ENCODE measurements at regions not wholly inside any gene's neighbourhood (a gene's known extent, or its start where the extent isn't known, plus 50 kb on each side); places are given as distances from the start of the nearest gene placed in this dataset.

GRCh38 chr7:156534925-156535324, 105.6 kb upstream of the RNF32 start:
- POLR2A ChIA-PET: no interaction called here
- no peaks in the 10 kb centered on the region for H3K36me3 Mint-ChIP-seq (ENCODE audit: insufficient read depth, unreplicated experiment)
- CTCF ChIA-PET: no interaction called here
- peak; percentile 33 for DNase-seq (ENCODE audit: unreplicated experiment)
- no peak overlapping the region for H3K27ac Mint-ChIP-seq (ENCODE audit: low read depth, unreplicated experiment)
- intact Hi-C loops (cut with micrococcal nuclease): no loop called here
- H3K4me1 Mint-ChIP-seq (ENCODE audit: insufficient read depth, unreplicated experiment): peaks cover 5% of the 10 kb centered on the region
- no TSS peak for BruUV-seq (replicated peaks)
- no peak overlapping the region for H3K4me3 Mint-ChIP-seq (ENCODE audit: unreplicated experiment)
- H3K9me3 Mint-ChIP-seq (ENCODE audit: unreplicated experiment): no peaks in the 10 kb centered on the region
- no peak for TF ChIP-seq CTCF (IDR thresholded peaks at IDR 0.05; ENCODE audit: unreplicated experiment)
- peaks cover 25% of the 10 kb centered on the region for H3K27me3 Mint-ChIP-seq (ENCODE audit: insufficient read depth, unreplicated experiment)

- no peak for DNase-seq (ENCODE audit: unreplicated experiment)
- POLR2A ChIA-PET: no interaction called here
- BruUV-seq (replicated peaks): no TSS peak
- no peaks in the 10 kb centered on the region for H3K36me3 Mint-ChIP-seq (ENCODE audit: insufficient read depth, unreplicated experiment)
- H3K9me3 Mint-ChIP-seq (ENCODE audit: unreplicated experiment): no peaks in the 10 kb centered on the region
- no peak for TF ChIP-seq CTCF (IDR thresholded peaks at IDR 0.05; ENCODE audit: unreplicated experiment)
- no peak overlapping the region for H3K27ac Mint-ChIP-seq (ENCODE audit: low read depth, unreplicated experiment)
- intact Hi-C loops (cut with micrococcal nuclease): no loop called here
- H3K4me3 Mint-ChIP-seq (ENCODE audit: unreplicated experiment): no peak overlapping the region
- peaks cover 15% of the 10 kb centered on the region for H3K27me3 Mint-ChIP-seq (ENCODE audit: insufficient read depth, unreplicated experiment)
- CTCF ChIA-PET: no interaction called here
- peaks cover 5% of the 10 kb centered on the region for H3K4me1 Mint-ChIP-seq (ENCODE audit: insufficient read depth, unreplicated experiment)
Measured at GRCh38 chr7:156533964-156534363, 106.6 kb upstream of the RNF32 start.

GRCh38 chr7:156533420-156533819, 107.2 kb upstream of the RNF32 start:
- H3K4me1 Mint-ChIP-seq (ENCODE audit: insufficient read depth, unreplicated experiment): peaks cover 5% of the 10 kb centered on the region
- no TSS peak for BruUV-seq (replicated peaks)

GRCh38 chr7:156532016-156532602, 108.5 kb upstream of the RNF32 start:
- Mint-ChIP-seq H3K27me3 (ENCODE audit: insufficient read depth, unreplicated experiment) (peaks cover 10% of the 10 kb centered on the region), H3K9me3 (ENCODE audit: unreplicated experiment) (no peaks in the 10 kb centered on the region), H3K36me3 (ENCODE audit: insufficient read depth, unreplicated experiment) (no peaks in the 10 kb centered on the region), H3K4me3 (ENCODE audit: unreplicated experiment) (no peak overlapping the region), H3K27ac (ENCODE audit: low read depth, unreplicated experiment) (no peak overlapping the region), H3K4me1 (ENCODE audit: insufficient read depth, unreplicated experiment) (peaks cover 5% of the 10 kb centered on the region)
- TF ChIP-seq CTCF (IDR thresholded peaks at IDR 0.05; ENCODE audit: unreplicated experiment): no peak
- BruUV-seq (replicated peaks): no TSS peak
- DNase-seq (ENCODE audit: unreplicated experiment): no peak
- intact Hi-C loops (cut with micrococcal nuclease): no loop called here
- CTCF ChIA-PET: no interaction called here
- POLR2A ChIA-PET: no interaction called here

More at GRCh38 chr7:156533420-156533819, 107.2 kb upstream of the RNF32 start:
- no peak for DNase-seq (ENCODE audit: unreplicated experiment)
- no peak overlapping the region for H3K27ac Mint-ChIP-seq (ENCODE audit: low read depth, unreplicated experiment)
- H3K36me3 Mint-ChIP-seq (ENCODE audit: insufficient read depth, unreplicated experiment): no peaks in the 10 kb centered on the region
- no peak overlapping the region for H3K4me3 Mint-ChIP-seq (ENCODE audit: unreplicated experiment)
- CTCF ChIA-PET: no interaction called here
- peaks cover 10% of the 10 kb centered on the region for H3K27me3 Mint-ChIP-seq (ENCODE audit: insufficient read depth, unreplicated experiment)
- TF ChIP-seq CTCF (IDR thresholded peaks at IDR 0.05; ENCODE audit: unreplicated experiment): no peak
- H3K9me3 Mint-ChIP-seq (ENCODE audit: unreplicated experiment): no peaks in the 10 kb centered on the region
- intact Hi-C loops (cut with micrococcal nuclease): no loop called here
- POLR2A ChIA-PET: no interaction called here

Data from MCF 10A (cell line).